IMR-90 (cell line): ENCODE measurements at regions not wholly inside any gene's neighbourhood (a gene's known extent, or its start where the extent isn't known, plus 50 kb on each side); places are given as distances from the start of the nearest gene placed in this dataset.

Source experiments
- ATAC-seq: fragments of 200-7000 bp; cut with Tn5 transposase; 2 replicates; pipeline ENCODE4 v1.9.1; 2020; ENCODE audit warnings: low read depth, mild to moderate bottlenecking, moderate library complexity
- BruUV-seq: library from RNA; stranded (reverse); fragments of 400-500 nt; replicated peaks from 2 replicates; lab custom pipeline; 2021; lab: Mats Ljungman, UMichigan
- CTCF ChIA-PET: fragments of 300-600 bp; formaldehyde crosslinking; extraction: SDS; loops from one replicate; lab custom pipeline; 2021; ENCODE audit warnings: antibody characterized with exemption; lab: Yijun Ruan, JAX
- POLR2A ChIA-PET: fragments of 300-600 bp; sonication (Branson Sonifier 250); formaldehyde crosslinking; loops from one replicate; lab custom pipeline; 2022; ENCODE audit warnings: antibody characterized with exemption; ENCODE audit not compliant: unreplicated experiment; lab: Charles Lee
- DNase-seq: peaks from one replicate; pipeline ENCODE4 v3.0.0; 2013
- H2AFZ ChIP-seq: replicated peaks from 2 replicates; pipeline ENCODE3; 2013; ENCODE audit warnings: low read length, mild to moderate bottlenecking; ENCODE audit not compliant: poor library complexity
- H2AK5ac ChIP-seq: 2 replicates; pipeline ENCODE4 v1.6.1; 2013; ENCODE audit warnings: low read depth, low read length, inconsistent platforms
- H2AK9ac ChIP-seq: replicated peaks from 2 replicates; pipeline ENCODE3; 2013; ENCODE audit warnings: mild to moderate bottlenecking, low read depth, low read length, moderate library complexity; ENCODE audit not compliant: poor library complexity
- H2BK120ac ChIP-seq: 2 replicates; pipeline ENCODE4 v1.6.1; 2013; ENCODE audit warnings: low read depth, low read length, inconsistent platforms
- H2BK15ac ChIP-seq: 3 replicates; pipeline ENCODE4 v1.6.1; 2013; ENCODE audit warnings: low read depth, low read length, inconsistent platforms
- H2BK20ac ChIP-seq: 2 replicates; pipeline ENCODE4 v1.6.1; 2013; ENCODE audit warnings: low read depth, mild to moderate bottlenecking, inconsistent platforms, low read length, moderate library complexity
- H2BK5ac ChIP-seq: 2 replicates; pipeline ENCODE4 v1.6.1; 2013; ENCODE audit warnings: mild to moderate bottlenecking, low read depth, low read length, inconsistent platforms; ENCODE audit not compliant: poor library complexity, severe bottlenecking
- H3K14ac ChIP-seq: replicated peaks from 2 replicates; pipeline ENCODE4 v1.6.1; 2013; ENCODE audit warnings: low read depth, low read length, inconsistent platforms
- H3K18ac ChIP-seq: 2 replicates; pipeline ENCODE4 v1.6.1; 2013; ENCODE audit warnings: low read depth, low read length, control low read depth
- H3K23ac ChIP-seq: 2 replicates; pipeline ENCODE4 v1.6.1; 2013; ENCODE audit warnings: low read depth, low read length, inconsistent platforms
- H3K27ac ChIP-seq: 2 replicates; pipeline ENCODE4 v1.5.1; 2013; ENCODE audit warnings: mild to moderate bottlenecking, control low read depth, low read length; ENCODE audit not compliant: insufficient read depth
- H3K27me3 ChIP-seq: 2 replicates; pipeline ENCODE4 v1.6.1; 2013; ENCODE audit warnings: low read length; ENCODE audit not compliant: control insufficient read depth, insufficient read depth
- H3K36me3 ChIP-seq: 2 replicates; pipeline ENCODE4 v1.6.1; 2013; ENCODE audit warnings: low read length, mixed read lengths; ENCODE audit not compliant: control insufficient read depth, insufficient read depth
- H3K4ac ChIP-seq: 2 replicates; pipeline ENCODE4 v1.6.1; 2013; ENCODE audit warnings: low read depth, low read length, inconsistent platforms
- H3K4me1 ChIP-seq: 2 replicates; pipeline ENCODE4 v1.6.1; 2013; ENCODE audit warnings: low read length, mixed read lengths; ENCODE audit not compliant: control insufficient read depth, insufficient read depth
- H3K4me2 ChIP-seq: 2 replicates; pipeline ENCODE4 v1.6.1; 2013; ENCODE audit warnings: low read depth, mild to moderate bottlenecking, control low read depth, low read length, moderate library complexity
- H3K4me3 ChIP-seq: 2 replicates; pipeline ENCODE4 v1.5.1; 2013; ENCODE audit warnings: low read depth, mild to moderate bottlenecking, control low read depth, low read length, moderate library complexity; ENCODE audit not compliant: insufficient read depth
- H3K56ac ChIP-seq: 2 replicates; pipeline ENCODE4 v1.6.1; 2013; ENCODE audit warnings: low read length, inconsistent platforms; ENCODE audit not compliant: insufficient read depth; ENCODE audit errors: extremely low read depth
- H3K79me1 ChIP-seq, 2 experiments: 2 replicates each; pipeline ENCODE4 v1.6.1; 2013; ENCODE audit warnings: low read length in 2 of 2, inconsistent platforms in 1 of 2, low read depth in 1 of 2
- H3K9ac ChIP-seq: 2 replicates; pipeline ENCODE4 v1.6.1; 2013; ENCODE audit warnings: low read depth, low read length, control low read depth
- H3K9me1 ChIP-seq: 2 replicates; pipeline ENCODE4 v1.6.1; 2013; ENCODE audit warnings: low read length, inconsistent platforms; ENCODE audit not compliant: insufficient read depth
- H3K9me3 ChIP-seq: 2 replicates; pipeline ENCODE4 v1.6.1; 2013; ENCODE audit warnings: low read length; ENCODE audit not compliant: control insufficient read depth, insufficient read depth
- H4K20me1 ChIP-seq: 2 replicates; pipeline ENCODE4 v1.6.1; 2013; ENCODE audit warnings: low read length, inconsistent platforms; ENCODE audit not compliant: insufficient read depth
- H4K5ac ChIP-seq: 2 replicates; pipeline ENCODE4 v1.6.1; 2013; ENCODE audit warnings: mild to moderate bottlenecking, low read depth, low read length, control low read depth
- H4K8ac ChIP-seq, 2 experiments: 2 replicates each; pipeline ENCODE4 v1.6.1; 2013; ENCODE audit warnings: low read depth in 2 of 2, low read length in 2 of 2, control low read depth in 1 of 2, inconsistent platforms in 1 of 2
- H4K91ac ChIP-seq: 2 replicates; pipeline ENCODE4 v1.6.1; 2013; ENCODE audit warnings: low read depth, low read length, inconsistent platforms; ENCODE audit not compliant: insufficient read depth
- BHLHE40 ChIP-seq: fragments of 150-350 bp; IDR thresholded peaks from 2 replicates; pipeline ENCODE4 v1.6.1; 2016; ENCODE audit warnings: mild to moderate bottlenecking, low read depth, low read length
- ELK1 ChIP-seq: fragments of 150-350 bp; IDR thresholded peaks from 2 replicates; pipeline ENCODE4 v1.6.1; 2016; ENCODE audit warnings: low read depth, mild to moderate bottlenecking, low read length, moderate library complexity, borderline replicate concordance
- FOS ChIP-seq: fragments of 150-350 bp; IDR thresholded peaks from 2 replicates; pipeline ENCODE4 v1.6.1; 2016; ENCODE audit warnings: low read depth, low read length
- MAFK ChIP-seq: IDR thresholded peaks from 2 replicates; pipeline ENCODE4 v1.6.1; 2012; ENCODE audit warnings: low read depth, low read length, improper control_type of control experiment
- NFE2L2 ChIP-seq: fragments of 150-350 bp; IDR thresholded peaks from 2 replicates; pipeline ENCODE4 v1.6.1; 2016; ENCODE audit warnings: low read depth, mild to moderate bottlenecking, low read length
- POLR2A ChIP-seq: IDR thresholded peaks from 2 replicates; pipeline ENCODE4 v1.6.1; 2012; ENCODE audit warnings: mild to moderate bottlenecking, low read depth, low read length
- RAD21 ChIP-seq: IDR thresholded peaks from 2 replicates; pipeline ENCODE4 v1.6.1; 2012; ENCODE audit warnings: low read length, improper control_type of control experiment
- RCOR1 ChIP-seq: IDR thresholded peaks from 2 replicates; pipeline ENCODE4 v1.6.1; 2012; ENCODE audit warnings: mild to moderate bottlenecking, low read length, improper control_type of control experiment; ENCODE audit not compliant: insufficient replicate concordance
- RFX5 ChIP-seq: IDR thresholded peaks from 2 replicates; pipeline ENCODE4 v1.8.0; 2012; ENCODE audit warnings: low read depth, mild to moderate bottlenecking, low read length, moderate library complexity
- USF2 ChIP-seq: fragments of 150-350 bp; IDR thresholded peaks from 2 replicates; pipeline ENCODE4 v1.6.1; 2017; ENCODE audit warnings: mild to moderate bottlenecking, antibody characterized with exemption, low read length, low read depth
- WGBS, 2 experiments: methylation state at CpG; one replicate each; pipeline versions ENCODE4 v1.1.5 to v1.1.7; 2013; ENCODE audit warnings: missing lambda C conversion rate in 2 of 2; ENCODE audit not compliant: insufficient read length in 1 of 2; ENCODE audit errors: extremely low coverage in 2 of 2; 5-methylcytosine and 5-hydroxymethylcytosine counted together
- dilution Hi-C: fragments of 300-500 bp; cut with HindIII; formaldehyde crosslinking; loops from one replicate; pipeline ENCODE4 v1.14.3; 2018; ENCODE audit warnings: low sequenced_read_pairs; ENCODE audit not compliant: unreplicated experiment
- in situ Hi-C: fragments of 300-500 bp; cut with MboI; formaldehyde crosslinking; loops from 3 replicates; pipeline ENCODE4 v1.14.3; 2019; ENCODE audit warnings: low sequenced_read_pairs, inconsistent platforms, mixed read lengths
- intact Hi-C: fragments of 100-400 bp; cut with micrococcal nuclease; formaldehyde crosslinking; loops from 2 replicates; pipeline ENCODE4 v1.10.0; 2022

- Histone ChIP-seq H3K9ac (no peak overlapping the region), H3K4me1 (no peaks in the 10 kb centered on the region), H4K91ac (no peak overlapping the region), H2BK20ac (no peak overlapping the region), H3K23ac (no peak overlapping the region), H3K18ac (no peak overlapping the region), H2AK9ac (no peak overlapping the region), H3K9me1 (no peaks in the 10 kb centered on the region; the same call in 1 of the 2 replicates), H3K14ac (no peak overlapping the region), H3K56ac (no peak overlapping the region), H2BK5ac (no peak overlapping the region), H3K36me3 (no peaks in the 10 kb centered on the region), H3K4me3 (no peak overlapping the region), H3K4ac (no peak overlapping the region), H3K4me2 (no peak overlapping the region), H3K9me3 (no peaks in the 10 kb centered on the region), H2AFZ (no peak overlapping the region), H4K8ac (no peak overlapping the region), H3K27ac (no peak overlapping the region), H2BK120ac (no peak overlapping the region), H2BK15ac (no peak overlapping the region), H3K79me1 (no peaks in the 10 kb centered on the region), H4K20me1 (no peaks in the 10 kb centered on the region), H3K27me3 (no peaks in the 10 kb centered on the region), H2AK5ac (no peak overlapping the region), H4K5ac (no peak overlapping the region)
- TF ChIP-seq USF2 (no peak), ELK1 (no peak), RAD21 (no peak), NFE2L2 (no peak), RFX5 (no peak), RCOR1 (no peak), BHLHE40 (no peak), MAFK (no peak), FOS (no peak), POLR2A (no peak)
- in situ Hi-C loops (no loop called here), dilution Hi-C loops (no loop called here), intact Hi-C loops (no loop called here)
- WGBS, 2 experiments: no CpG with 5 or more reads among the region's 5 CpGs
- no peak for ATAC-seq
- POLR2A ChIA-PET: no interaction called here
- no peak for DNase-seq
- CTCF ChIA-PET: no interaction called here
- no TSS peak for BruUV-seq
Measured at GRCh38 chr20:24337551-24337950, 131.9 kb upstream of the SYNDIG1 start.
